Caco-2 (cell line): ENCODE measurements at regions not wholly inside any gene's neighbourhood (a gene's known extent, or its start where the extent isn't known, plus 50 kb on each side); places are given as distances from the start of the nearest gene placed in this dataset.
"Not testable (repeated sequence)": the region's sequence is repeated elsewhere in the genome, so short reads cannot be mapped to it uniquely, and the experiment has no call there.

Experiments used
- BruUV-seq: library from RNA; stranded (reverse); fragments of 400-500 nt; replicated peaks from 2 replicates; lab custom pipeline; 2021; lab: Mats Ljungman, UMichigan
- CTCF ChIA-PET: fragments of 300-600 bp; sonication (Branson Sonifier 250); formaldehyde crosslinking; loops from one replicate; lab custom pipeline; 2022; ENCODE audit warnings: antibody characterized with exemption; lab: Charles Lee
- POLR2A ChIA-PET: fragments of 300-600 bp; sonication (Branson Sonifier 250); formaldehyde crosslinking; loops from one replicate; lab custom pipeline; 2022; ENCODE audit warnings: antibody characterized with exemption; lab: Charles Lee
- DNase-seq, 2 experiments: peaks; one replicate each; pipeline versions ENCODE4 v3.0.0 to v3.0.0-alpha.2; 2020 to 2022
- H3K27me3 ChIP-seq: replicated peaks from 2 replicates; pipeline ENCODE4 v1.6.0; 2011; ENCODE audit warnings: low read length; ENCODE audit not compliant: control insufficient read depth, insufficient read depth
- H3K36me3 ChIP-seq: 2 replicates; pipeline ENCODE4 v1.5.1; 2011; ENCODE audit warnings: low read length; ENCODE audit not compliant: control insufficient read depth, insufficient read depth
- H3K4me1 ChIP-seq: fragments of 250-450 bp; sonication (Bioruptor Pico); 2 replicates; pipeline ENCODE4 v1.5.1; 2020; ENCODE audit warnings: mild to moderate bottlenecking
- H3K4me3 ChIP-seq: 2 replicates; pipeline ENCODE4 v1.5.1; 2011; ENCODE audit warnings: low read depth, mild to moderate bottlenecking, control low read depth, low read length
- H3K9me3 ChIP-seq: fragments of 250-450 bp; sonication (Bioruptor Pico); 2 replicates; pipeline ENCODE4 v1.5.1; 2020; ENCODE audit warnings: mild to moderate bottlenecking, moderate library complexity
- H3K27ac Mint-ChIP-seq: one replicate; pipeline ENCODE4 v1.8.0; 2022; ENCODE audit warnings: mixed read lengths; ENCODE audit not compliant: unreplicated experiment
- H3K27me3 Mint-ChIP-seq: one replicate; pipeline ENCODE4 v1.8.0; 2022; ENCODE audit warnings: mixed read lengths; ENCODE audit not compliant: insufficient read depth, unreplicated experiment
- H3K36me3 Mint-ChIP-seq: one replicate; pipeline ENCODE4 v1.8.0; 2022; ENCODE audit warnings: mild to moderate bottlenecking, mixed read lengths; ENCODE audit not compliant: insufficient read depth, unreplicated experiment
- H3K4me1 Mint-ChIP-seq: one replicate; pipeline ENCODE4 v1.8.0; 2022; ENCODE audit warnings: low read depth, mixed read lengths; ENCODE audit not compliant: unreplicated experiment
- H3K4me3 Mint-ChIP-seq: one replicate; pipeline ENCODE4 v1.8.0; 2022; ENCODE audit warnings: mild to moderate bottlenecking, moderate library complexity, mixed read lengths; ENCODE audit not compliant: unreplicated experiment
- H3K9me3 Mint-ChIP-seq: one replicate; pipeline ENCODE4 v1.8.0; 2022; ENCODE audit warnings: mixed read lengths; ENCODE audit not compliant: unreplicated experiment
- intact Hi-C: fragments of 100-400 bp; cut with micrococcal nuclease; formaldehyde crosslinking; loops from one replicate; pipeline ENCODE4 v1.10.0; 2022; ENCODE audit not compliant: unreplicated experiment
- TF ChIP-seq, protein P1 (sequence below), 2 experiments: fragments of 200-600 bp in 1 of 2; IDR thresholded peaks; 1 replicate in 1 of 2; 2 replicates in 1 of 2; pipeline versions ENCODE4 v1.5.1 to v1.8.0; 2011 to 2022; ENCODE audit warnings: antibody characterized with exemption in 1 of 2, control low read depth in 1 of 2, inconsistent platforms in 1 of 2, low read depth in 1 of 2, low read length in 1 of 2, mild to moderate bottlenecking in 1 of 2, moderate library complexity in 1 of 2; ENCODE audit not compliant: insufficient read depth in 1 of 2, severe bottlenecking in 1 of 2, unreplicated experiment in 1 of 2

GRCh38 chr10:123367195-123367594 is 213.0 kb downstream of the BUB3 start:
- Mint-ChIP-seq H3K36me3 (no peaks in the 10 kb centered on the region), H3K9me3 (peaks cover 5% of the 10 kb centered on the region), H3K27ac (no peak overlapping the region), H3K4me1 (no peaks in the 10 kb centered on the region), H3K27me3 (peaks cover 1% of the 10 kb centered on the region), H3K4me3 (no peak overlapping the region)
- Histone ChIP-seq H3K27me3 (no peaks in the 10 kb centered on the region), H3K4me3 (no peak overlapping the region), H3K36me3 (no peaks in the 10 kb centered on the region), H3K9me3 (no peaks in the 10 kb centered on the region), H3K4me1 (no peaks in the 10 kb centered on the region)
- intact Hi-C loops = no loop called here
- ChIA-PET CTCF (no interaction called here), POLR2A (no interaction called here)
- no TSS peak for BruUV-seq
- no peak for DNase-seq
- TF ChIP-seq, protein P1, sequence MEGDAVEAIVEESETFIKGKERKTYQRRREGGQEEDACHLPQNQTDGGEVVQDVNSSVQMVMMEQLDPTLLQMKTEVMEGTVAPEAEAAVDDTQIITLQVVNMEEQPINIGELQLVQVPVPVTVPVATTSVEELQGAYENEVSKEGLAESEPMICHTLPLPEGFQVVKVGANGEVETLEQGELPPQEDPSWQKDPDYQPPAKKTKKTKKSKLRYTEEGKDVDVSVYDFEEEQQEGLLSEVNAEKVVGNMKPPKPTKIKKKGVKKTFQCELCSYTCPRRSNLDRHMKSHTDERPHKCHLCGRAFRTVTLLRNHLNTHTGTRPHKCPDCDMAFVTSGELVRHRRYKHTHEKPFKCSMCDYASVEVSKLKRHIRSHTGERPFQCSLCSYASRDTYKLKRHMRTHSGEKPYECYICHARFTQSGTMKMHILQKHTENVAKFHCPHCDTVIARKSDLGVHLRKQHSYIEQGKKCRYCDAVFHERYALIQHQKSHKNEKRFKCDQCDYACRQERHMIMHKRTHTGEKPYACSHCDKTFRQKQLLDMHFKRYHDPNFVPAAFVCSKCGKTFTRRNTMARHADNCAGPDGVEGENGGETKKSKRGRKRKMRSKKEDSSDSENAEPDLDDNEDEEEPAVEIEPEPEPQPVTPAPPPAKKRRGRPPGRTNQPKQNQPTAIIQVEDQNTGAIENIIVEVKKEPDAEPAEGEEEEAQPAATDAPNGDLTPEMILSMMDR (IDR thresholded peaks at IDR 0.05; ENCODE audit: insufficient read depth in 1 of 2, low read depth in 1 of 2, low read length in 1 of 2, severe bottlenecking in 1 of 2, unreplicated experiment in 1 of 2) = no peak

DNA sequence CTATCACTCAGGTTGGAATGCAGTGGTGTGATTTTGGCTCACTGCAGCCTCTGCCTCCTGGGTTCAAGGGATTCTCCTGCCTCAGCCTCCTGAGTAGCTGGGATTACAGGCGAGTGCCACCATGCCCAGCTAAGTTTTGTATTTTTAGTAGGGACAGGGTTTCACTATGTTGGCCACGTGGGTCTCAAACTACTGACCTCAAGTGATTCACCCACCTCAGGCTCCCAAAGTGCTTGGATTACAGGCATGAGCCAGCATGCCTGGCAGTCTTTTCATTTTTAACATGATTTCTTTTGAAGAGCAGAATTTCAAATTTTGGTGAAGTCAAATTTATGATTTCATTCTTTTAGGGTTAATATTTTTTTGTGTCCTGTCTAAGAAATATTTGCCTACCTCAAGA is 217.4 kb downstream of the BUB3 start:
- H3K9me3 ChIP-seq, H3K4me1 Mint-ChIP-seq, H3K4me1 ChIP-seq, H3K36me3 Mint-ChIP-seq, H3K9me3 Mint-ChIP-seq, H3K27ac Mint-ChIP-seq, H3K4me3 ChIP-seq, intact Hi-C loops, H3K4me3 Mint-ChIP-seq, BruUV-seq, H3K27me3 ChIP-seq, H3K27me3 Mint-ChIP-seq, H3K36me3 ChIP-seq, CTCF ChIA-PET, DNase-seq, POLR2A ChIA-PET: not testable (repeated sequence)

GRCh38 chr10:123373591-123373990 is 219.4 kb downstream of the BUB3 start:
- H3K4me1 Mint-ChIP-seq = no peaks in the 10 kb centered on the region
- TF ChIP-seq, protein P1 (IDR thresholded peaks at IDR 0.05; ENCODE audit: insufficient read depth in 1 of 2, low read depth in 1 of 2, low read length in 1 of 2, severe bottlenecking in 1 of 2, unreplicated experiment in 1 of 2) = no peak
- H3K9me3 ChIP-seq = no peaks in the 10 kb centered on the region
- no peaks in the 10 kb centered on the region for H3K36me3 ChIP-seq
- H3K36me3 Mint-ChIP-seq = no peaks in the 10 kb centered on the region
- H3K27me3 ChIP-seq = no peaks in the 10 kb centered on the region
- H3K27ac Mint-ChIP-seq = no peak overlapping the region
- no peaks in the 10 kb centered on the region for H3K9me3 Mint-ChIP-seq
- CTCF ChIA-PET = no interaction called here
- H3K4me1 ChIP-seq = peaks cover 9% of the 10 kb centered on the region; the same call in 1 of the 2 replicates
- H3K27me3 Mint-ChIP-seq = no peaks in the 10 kb centered on the region
- POLR2A ChIA-PET = no interaction called here
- DNase-seq = no peak
- H3K4me3 ChIP-seq = no peak overlapping the region
- intact Hi-C loops = no loop called here
- no TSS peak for BruUV-seq
- no peak overlapping the region for H3K4me3 Mint-ChIP-seq

- H3K36me3 ChIP-seq = no peaks in the 10 kb centered on the region
- no peak overlapping the region for H3K4me3 ChIP-seq
- intact Hi-C loops = no loop called here
- H3K27me3 ChIP-seq = no peaks in the 10 kb centered on the region
- no peak for DNase-seq
- H3K27me3 Mint-ChIP-seq = no peaks in the 10 kb centered on the region
- no TSS peak for BruUV-seq
- H3K4me1 ChIP-seq = peaks cover 9% of the 10 kb centered on the region; the same call in 1 of the 2 replicates
- POLR2A ChIA-PET = no interaction called here
- H3K27ac Mint-ChIP-seq = no peak overlapping the region
- H3K4me1 Mint-ChIP-seq = no peaks in the 10 kb centered on the region
- H3K9me3 ChIP-seq = no peaks in the 10 kb centered on the region
- no peaks in the 10 kb centered on the region for H3K9me3 Mint-ChIP-seq
- no peaks in the 10 kb centered on the region for H3K36me3 Mint-ChIP-seq
- TF ChIP-seq, protein P1 (IDR thresholded peaks at IDR 0.05; ENCODE audit: insufficient read depth in 1 of 2, low read depth in 1 of 2, low read length in 1 of 2, severe bottlenecking in 1 of 2, unreplicated experiment in 1 of 2) = no peak
- CTCF ChIA-PET = no interaction called here
- no peak overlapping the region for H3K4me3 Mint-ChIP-seq
Measured at GRCh38 chr10:123375097-123375496, 220.9 kb downstream of the BUB3 start.
